Epithelial cell of proximal tubule (primary cell): ENCODE measurements at regions not wholly inside any gene's neighbourhood (a gene's known extent, or its start where the extent isn't known, plus 50 kb on each side); places are given as distances from the start of the nearest gene placed in this dataset.

ENCODE experiments used
- DNase-seq: peaks from one replicate; pipeline ENCODE4 v3.0.0-alpha.2; 2011; ENCODE audit warnings: low read depth
- H3K4me3 ChIP-seq: 2 replicates; pipeline ENCODE4 v1.5.1; 2011; ENCODE audit warnings: low read depth, mild to moderate bottlenecking, low read length
- CTCF ChIP-seq: conservative IDR thresholded peaks from 2 replicates; pipeline ENCODE4 v1.5.1; 2012; ENCODE audit warnings: low read depth, mild to moderate bottlenecking, low read length

- TF ChIP-seq CTCF: no peak
- H3K4me3 ChIP-seq: no peak overlapping the region
- DNase-seq: no peak
Observed at GRCh38 chr11:128242451-128242850, 344.9 kb downstream of the ETS1 start.

- TF ChIP-seq CTCF: no peak
- no peak overlapping the region for H3K4me3 ChIP-seq
- DNase-seq: peak; percentile 29
Observed at GRCh38 chr11:128240546-128240945, 346.8 kb downstream of the ETS1 start.

GRCh38 chr11:128239306-128239705, 348.1 kb downstream of the ETS1 start:
- no peak for TF ChIP-seq CTCF
- no peak overlapping the region for H3K4me3 ChIP-seq
- DNase-seq: no peak

GRCh38 chr11:128238521-128239265, 348.7 kb downstream of the ETS1 start:
- H3K4me3 ChIP-seq: no peak overlapping the region
- DNase-seq: no peak
- TF ChIP-seq CTCF: no peak

- no peak for TF ChIP-seq CTCF
- no peak for DNase-seq
- no peak overlapping the region for H3K4me3 ChIP-seq
Observed at GRCh38 chr11:128236506-128237498, 350.6 kb downstream of the ETS1 start.

- TF ChIP-seq CTCF: no peak
- H3K4me3 ChIP-seq: no peak overlapping the region
- no peak for DNase-seq
Observed at GRCh38 chr11:128235958-128236357, 351.4 kb downstream of the ETS1 start.
